SK-N-MC (cell line): ENCODE measurements at regions not wholly inside any gene's neighbourhood (a gene's known extent, or its start where the extent isn't known, plus 50 kb on each side); places are given as distances from the start of the nearest gene placed in this dataset.

Experiments used
- EZH2 ChIP-seq: fragments of 200-600 bp; sonication (generic); IDR thresholded peaks from one replicate; pipeline ENCODE4 v1.6.1; 2017; ENCODE audit warnings: antibody characterized with exemption
- FOXP2 ChIP-seq: optimal IDR thresholded peaks from 2 replicates; pipeline ENCODE3; 2011; ENCODE audit warnings: mild to moderate bottlenecking, moderate library complexity; ENCODE audit not compliant: insufficient read depth; ENCODE audit errors: extremely low read length, control extremely low read depth
- POLR2AphosphoS5 ChIP-seq: IDR thresholded peaks from 2 replicates; pipeline ENCODE4 v1.6.1; 2012; ENCODE audit warnings: mild to moderate bottlenecking, low read depth, low read length, borderline replicate concordance

DNA sequence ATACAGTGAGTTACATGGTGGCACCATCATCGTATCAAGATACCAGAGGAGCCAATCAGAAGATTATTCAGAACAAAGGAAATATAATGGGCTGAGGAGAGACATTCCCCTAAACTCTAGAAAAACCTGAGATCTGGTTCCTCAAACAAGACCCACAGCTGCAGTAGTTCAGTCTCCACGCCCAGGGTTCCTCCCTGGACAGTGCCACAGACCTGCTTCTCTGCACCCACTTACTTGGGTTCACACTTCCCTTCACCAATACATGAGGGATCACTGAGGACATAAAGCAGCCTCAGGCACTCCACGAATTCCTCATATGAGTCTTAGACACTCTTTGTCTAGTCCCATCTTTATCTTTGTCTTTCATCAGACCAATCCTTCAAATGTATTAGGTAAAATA is 101.7 kb downstream of the APTX start:
- no peak for TF ChIP-seq POLR2AphosphoS5
- TF ChIP-seq EZH2 = no peak
- no peak for TF ChIP-seq FOXP2
